22Rv1 (cell line): ENCODE measurements at regions not wholly inside any gene's neighbourhood (a gene's known extent, or its start where the extent isn't known, plus 50 kb on each side); places are given as distances from the start of the nearest gene placed in this dataset.

Source experiments
- CTCF ChIP-seq: fragments of 450-650 bp; IDR thresholded peaks from 2 replicates; pipeline ENCODE4 v1.5.1; 2017; ENCODE audit warnings: mild to moderate bottlenecking
- ZFX ChIP-seq: fragments of 450-650 bp; IDR thresholded peaks from 2 replicates; pipeline ENCODE4 v1.6.1; 2017; ENCODE audit warnings: antibody characterized with exemption, borderline replicate concordance

DNA sequence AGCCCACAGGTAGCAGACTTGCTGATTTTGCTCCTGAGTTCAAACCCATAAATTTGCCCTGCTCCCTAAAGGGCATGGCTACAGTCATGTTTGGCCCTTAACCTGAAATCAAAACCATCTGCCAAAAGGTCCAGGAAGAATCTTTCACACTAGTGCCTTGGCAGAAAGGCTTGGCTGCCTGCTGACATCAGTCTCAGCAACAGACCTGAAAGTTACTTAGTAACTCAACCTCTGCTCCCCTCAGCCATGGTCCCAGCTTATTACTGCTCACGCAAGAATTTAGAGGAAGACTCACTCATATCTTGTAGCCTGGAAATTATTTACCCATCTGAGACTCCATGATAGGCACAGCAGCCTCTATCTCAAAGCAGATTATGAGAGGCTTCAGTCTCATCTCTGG lies 98.0 kb upstream of the KIF2B start:
- TF ChIP-seq CTCF (no peak), ZFX (no peak)
